ENCODE measurements at regions not wholly inside any gene's neighbourhood (a gene's known extent, or its start where the extent isn't known, plus 50 kb on each side); places are given as distances from the start of the nearest gene placed in this dataset.

- DNase-seq = no peak
Measured at GRCh38 chr11:127531167-127531566, 530.6 kb upstream of the KIRREL3 start.

- DNase-seq = no peak
Measured at GRCh38 chr11:127528297-127528696, 527.7 kb upstream of the KIRREL3 start.

- DNase-seq = no peak
Measured at GRCh38 chr11:127524618-127525017, 524.0 kb upstream of the KIRREL3 start.

- no peak for DNase-seq
Measured at GRCh38 chr11:127521413-127521812, 520.8 kb upstream of the KIRREL3 start.

- no peak for DNase-seq
Measured at GRCh38 chr11:127507851-127508250, 507.3 kb upstream of the KIRREL3 start.

GRCh38 chr11:127506647-127507046 lies 506.1 kb upstream of the KIRREL3 start:
- no peak for DNase-seq

GRCh38 chr11:127506126-127506525 lies 505.6 kb upstream of the KIRREL3 start:
- no peak for DNase-seq

GRCh38 chr11:127496165-127496564 lies 495.6 kb upstream of the KIRREL3 start:
- no peak for DNase-seq

GRCh38 chr11:127493330-127494022 lies 492.9 kb upstream of the KIRREL3 start:
- DNase-seq = no peak

- DNase-seq = no peak
Measured at GRCh38 chr11:127492029-127492428, 491.5 kb upstream of the KIRREL3 start.

- no peak for DNase-seq
Measured at GRCh38 chr11:127491589-127491988, 491.0 kb upstream of the KIRREL3 start.

- no peak for DNase-seq
Measured at GRCh38 chr11:127490896-127491295, 490.3 kb upstream of the KIRREL3 start.

- DNase-seq = no peak
Measured at GRCh38 chr11:127485541-127485940, 485.0 kb upstream of the KIRREL3 start.

GRCh38 chr11:127481391-127481790 lies 480.8 kb upstream of the KIRREL3 start:
- DNase-seq = no peak

GRCh38 chr11:127478826-127479225 lies 478.3 kb upstream of the KIRREL3 start:
- DNase-seq = no peak

- DNase-seq = no peak
Measured at GRCh38 chr11:127474766-127475165, 474.2 kb upstream of the KIRREL3 start.

GRCh38 chr11:127472505-127472904 lies 471.9 kb upstream of the KIRREL3 start:
- DNase-seq = no peak

GRCh38 chr11:127471662-127472061 lies 471.1 kb upstream of the KIRREL3 start:
- no peak for DNase-seq

- DNase-seq = no peak
Measured at GRCh38 chr11:127470306-127470884, 469.8 kb upstream of the KIRREL3 start.

- no peak for DNase-seq
Measured at GRCh38 chr11:127464325-127464724, 463.8 kb upstream of the KIRREL3 start.

GRCh38 chr11:127462065-127462344 lies 461.4 kb upstream of the KIRREL3 start:
- no peak for DNase-seq

GRCh38 chr11:127461241-127462064 lies 460.9 kb upstream of the KIRREL3 start:
- no peak for DNase-seq

- no peak for DNase-seq
Measured at GRCh38 chr11:127458561-127458960, 458.0 kb upstream of the KIRREL3 start.

- DNase-seq = no peak
Measured at GRCh38 chr11:127454856-127455255, 454.3 kb upstream of the KIRREL3 start.
